Mesendoderm (in vitro differentiated cells): ENCODE measurements at regions not wholly inside any gene's neighbourhood (a gene's known extent, or its start where the extent isn't known, plus 50 kb on each side); places are given as distances from the start of the nearest gene placed in this dataset.

Source experiments
- DNase-seq: peaks from one replicate; pipeline ENCODE4 v3.0.0; 2013
- H2AK5ac ChIP-seq: 2 replicates; pipeline ENCODE4 v1.6.1; 2013; ENCODE audit warnings: low read length, inconsistent platforms
- H2BK120ac ChIP-seq: 2 replicates; pipeline ENCODE4 v1.6.1; 2013; ENCODE audit warnings: low read depth, mild to moderate bottlenecking, low read length, moderate library complexity, mixed read lengths
- H2BK15ac ChIP-seq: replicated peaks from 2 replicates; pipeline ENCODE4 v1.6.1; 2013; ENCODE audit warnings: low read depth, mild to moderate bottlenecking, moderate library complexity
- H2BK5ac ChIP-seq: 2 replicates; pipeline ENCODE4 v1.6.1; 2013; ENCODE audit warnings: low read length, inconsistent platforms
- H3K18ac ChIP-seq: 2 replicates; pipeline ENCODE4 v1.6.1; 2013; ENCODE audit warnings: mild to moderate bottlenecking, low read length, mixed read lengths
- H3K23ac ChIP-seq: one replicate; pipeline ENCODE4 v1.6.1; 2013; ENCODE audit warnings: low read length
- H3K27ac ChIP-seq: 2 replicates; pipeline ENCODE4 v1.5.1; 2013; ENCODE audit warnings: low read depth, mild to moderate bottlenecking, inconsistent platforms, low read length, moderate library complexity
- H3K27me3 ChIP-seq: 2 replicates; pipeline ENCODE4 v1.6.1; 2013; ENCODE audit warnings: low read length, control low read depth, mild to moderate bottlenecking, inconsistent platforms; ENCODE audit not compliant: insufficient read depth, poor library complexity
- H3K36me3 ChIP-seq: 2 replicates; pipeline ENCODE4 v1.6.1; 2013; ENCODE audit warnings: low read length, inconsistent platforms; ENCODE audit not compliant: control insufficient read depth, insufficient read depth
- H3K4ac ChIP-seq: one replicate; pipeline ENCODE4 v1.6.1; 2013; ENCODE audit warnings: low read depth, mild to moderate bottlenecking, low read length, moderate library complexity
- H3K4me1 ChIP-seq: 2 replicates; pipeline ENCODE4 v1.6.1; 2013; ENCODE audit warnings: low read depth, low read length, inconsistent platforms; ENCODE audit not compliant: control insufficient read depth
- H3K4me2 ChIP-seq: 2 replicates; pipeline ENCODE4 v1.6.1; 2013; ENCODE audit warnings: low read length
- H3K4me3 ChIP-seq: 2 replicates; pipeline ENCODE4 v1.5.1; 2013; ENCODE audit warnings: mild to moderate bottlenecking, low read length
- H3K56ac ChIP-seq: one replicate; pipeline ENCODE4 v1.6.1; 2013; ENCODE audit warnings: low read length
- H3K79me1 ChIP-seq: 2 replicates; pipeline ENCODE4 v1.6.1; 2013; ENCODE audit warnings: low read length, inconsistent platforms
- H3K79me2 ChIP-seq: 2 replicates; pipeline ENCODE4 v1.6.1; 2013; ENCODE audit warnings: mild to moderate bottlenecking, low read length; ENCODE audit not compliant: control insufficient read depth, insufficient read depth
- H3K9ac ChIP-seq: 2 replicates; pipeline ENCODE4 v1.6.1; 2013; ENCODE audit warnings: low read length, inconsistent platforms
- H4K5ac ChIP-seq: one replicate; pipeline ENCODE4 v1.6.1; 2013; ENCODE audit warnings: low read length
- H4K8ac ChIP-seq: one replicate; pipeline ENCODE4 v1.6.1; 2013; ENCODE audit warnings: low read depth, mild to moderate bottlenecking, control low read depth, low read length, moderate library complexity
- WGBS: extraction: QIAGEN DNeasy Blood & Tissue Kit; methylation state at CpG from one replicate; pipeline ENCODE4 v1.1.7; 2013; ENCODE audit warnings: low lambda C conversion rate, missing lambda C conversion rate; ENCODE audit not compliant: insufficient coverage; ENCODE audit errors: extremely low coverage; 5-methylcytosine and 5-hydroxymethylcytosine counted together

DNA sequence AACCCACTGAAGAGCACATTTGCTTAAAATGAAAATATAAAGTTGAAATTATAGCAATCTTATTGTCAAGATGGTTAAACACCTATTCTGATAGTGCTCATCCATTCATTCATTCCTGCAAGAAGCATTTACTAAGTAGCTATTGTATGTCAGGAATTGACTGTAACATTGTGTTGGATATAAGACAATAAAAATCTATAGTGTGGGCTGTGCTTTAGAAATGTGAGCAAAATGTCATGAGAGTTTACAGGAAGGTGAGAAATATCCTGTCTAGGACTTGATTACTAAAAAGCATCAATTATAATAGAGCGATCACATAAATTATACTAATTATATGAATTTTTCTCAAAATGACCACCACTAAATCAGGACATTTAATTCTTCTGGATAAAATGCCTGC lies 123.0 kb downstream of the HAO1 start:
- no peak overlapping the region for H3K23ac ChIP-seq
- H3K79me2 ChIP-seq, result no peaks in the 10 kb centered on the region
- no peaks in the 10 kb centered on the region for H3K36me3 ChIP-seq
- H3K4me2 ChIP-seq, result no peak overlapping the region
- H3K4me3 ChIP-seq, result no peak overlapping the region
- H2BK5ac ChIP-seq, result no peak overlapping the region
- H3K27ac ChIP-seq, result no peak overlapping the region
- no peaks in the 10 kb centered on the region for H3K4me1 ChIP-seq
- no peak overlapping the region for H3K4ac ChIP-seq
- H3K27me3 ChIP-seq, result no peaks in the 10 kb centered on the region
- no peak overlapping the region for H3K9ac ChIP-seq
- H2AK5ac ChIP-seq, result no peak overlapping the region
- H2BK15ac ChIP-seq, result no peak overlapping the region
- WGBS, result no CpG with 5 or more reads among the region's 1 CpG
- no peak overlapping the region for H3K56ac ChIP-seq
- no peak overlapping the region for H2BK120ac ChIP-seq
- H4K5ac ChIP-seq, result no peak overlapping the region
- H4K8ac ChIP-seq, result no peak overlapping the region
- no peak overlapping the region for H3K18ac ChIP-seq
- no peak for DNase-seq
- H3K79me1 ChIP-seq, result no peaks in the 10 kb centered on the region

DNA sequence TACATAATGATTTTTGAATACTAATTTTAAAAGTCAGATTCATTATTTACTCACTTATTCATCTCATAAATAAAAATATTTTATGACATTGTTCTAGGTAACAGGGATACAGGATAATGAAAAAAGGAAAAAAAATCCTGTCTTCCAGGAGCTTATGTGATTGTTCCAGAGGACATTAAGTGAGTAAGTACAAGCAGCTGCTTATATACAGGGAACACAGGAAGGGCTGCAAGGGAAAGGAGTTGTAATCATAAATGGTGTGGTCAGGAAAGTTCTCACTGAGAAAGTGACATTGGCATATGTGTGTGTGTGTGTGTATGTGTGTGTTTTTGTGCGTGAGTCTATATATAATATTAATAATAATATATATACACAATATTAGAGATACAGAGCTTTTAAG lies 121.8 kb downstream of the HAO1 start:
- no peak overlapping the region for H2BK5ac ChIP-seq
- no peak overlapping the region for H3K23ac ChIP-seq
- H2AK5ac ChIP-seq, result no peak overlapping the region
- no peak overlapping the region for H3K27ac ChIP-seq
- no peak overlapping the region for H4K5ac ChIP-seq
- no peaks in the 10 kb centered on the region for H3K4me1 ChIP-seq
- no peak overlapping the region for H3K18ac ChIP-seq
- no peak overlapping the region for H3K4me3 ChIP-seq
- H2BK120ac ChIP-seq, result no peak overlapping the region
- H3K79me2 ChIP-seq, result no peaks in the 10 kb centered on the region
- H3K79me1 ChIP-seq, result no peaks in the 10 kb centered on the region
- no peak overlapping the region for H3K9ac ChIP-seq
- H3K36me3 ChIP-seq, result no peaks in the 10 kb centered on the region
- no CpG with 5 or more reads among the region's 1 CpG for WGBS
- no peak for DNase-seq
- H4K8ac ChIP-seq, result no peak overlapping the region
- H3K56ac ChIP-seq, result no peak overlapping the region
- no peak overlapping the region for H3K4me2 ChIP-seq
- no peak overlapping the region for H2BK15ac ChIP-seq
- H3K27me3 ChIP-seq, result no peaks in the 10 kb centered on the region
- no peak overlapping the region for H3K4ac ChIP-seq

GRCh38 chr20:7820897-7821296 lies 119.4 kb downstream of the HAO1 start:
- no peaks in the 10 kb centered on the region for H3K79me2 ChIP-seq
- no peaks in the 10 kb centered on the region for H3K79me1 ChIP-seq
- H4K8ac ChIP-seq, result no peak overlapping the region
- H3K36me3 ChIP-seq, result no peaks in the 10 kb centered on the region
- no peak overlapping the region for H3K4me3 ChIP-seq
- H3K18ac ChIP-seq, result no peak overlapping the region
- H2BK120ac ChIP-seq, result no peak overlapping the region
- no peak overlapping the region for H2BK5ac ChIP-seq
- WGBS, result no CpG with 5 or more reads among the region's 4 CpGs
- H3K27me3 ChIP-seq, result no peaks in the 10 kb centered on the region
- no peak overlapping the region for H2AK5ac ChIP-seq
- H4K5ac ChIP-seq, result no peak overlapping the region
- H3K56ac ChIP-seq, result no peak overlapping the region
- H3K23ac ChIP-seq, result no peak overlapping the region
- H3K4me1 ChIP-seq, result no peaks in the 10 kb centered on the region
- H3K4me2 ChIP-seq, result no peak overlapping the region
- no peak overlapping the region for H2BK15ac ChIP-seq
- no peak overlapping the region for H3K27ac ChIP-seq
- no peak for DNase-seq
- H3K4ac ChIP-seq, result no peak overlapping the region
- H3K9ac ChIP-seq, result no peak overlapping the region

- Histone ChIP-seq H3K36me3 (no peaks in the 10 kb centered on the region), H3K9ac (no peak overlapping the region), H3K27ac (no peak overlapping the region), H3K56ac (no peak overlapping the region), H2BK120ac (no peak overlapping the region), H2BK5ac (no peak overlapping the region), H2BK15ac (no peak overlapping the region), H3K4ac (no peak overlapping the region), H3K79me1 (no peaks in the 10 kb centered on the region), H3K27me3 (no peaks in the 10 kb centered on the region), H3K4me1 (no peaks in the 10 kb centered on the region), H4K5ac (no peak overlapping the region), H3K23ac (no peak overlapping the region), H3K4me3 (no peak overlapping the region), H3K4me2 (no peak overlapping the region), H4K8ac (no peak overlapping the region), H3K79me2 (no peaks in the 10 kb centered on the region), H3K18ac (no peak overlapping the region), H2AK5ac (no peak overlapping the region)
- WGBS, result no CpG with 5 or more reads among the region's 2 CpGs
- no peak for DNase-seq
Observed at GRCh38 chr20:7822772-7823171, 117.5 kb downstream of the HAO1 start.

DNA sequence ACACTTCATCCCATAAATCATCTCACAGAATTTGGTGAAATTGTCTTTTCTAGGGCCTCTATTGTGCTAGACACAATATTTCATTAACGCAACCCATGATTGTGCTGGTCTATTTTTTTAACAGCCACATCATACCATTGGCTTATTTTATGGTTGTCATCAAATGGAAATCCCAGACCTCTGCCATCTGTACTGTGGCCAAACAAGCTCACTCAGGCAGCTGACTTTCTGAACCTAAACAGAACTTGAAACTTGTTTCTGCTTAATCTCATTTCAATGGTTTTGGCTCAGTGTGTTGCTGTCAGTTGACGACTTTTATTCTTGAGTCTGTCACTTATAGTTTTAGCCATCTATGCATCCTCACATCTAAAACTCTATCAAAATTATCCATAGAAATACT lies 111.8 kb downstream of the HAO1 start:
- Histone ChIP-seq H3K27ac (no peak overlapping the region), H3K79me1 (no peaks in the 10 kb centered on the region), H2BK5ac (no peak overlapping the region), H4K8ac (no peak overlapping the region), H3K9ac (no peak overlapping the region), H3K27me3 (no peaks in the 10 kb centered on the region), H2BK120ac (no peak overlapping the region), H3K36me3 (no peaks in the 10 kb centered on the region), H3K4me1 (no peaks in the 10 kb centered on the region), H2BK15ac (no peak overlapping the region), H3K18ac (no peak overlapping the region), H3K4me2 (no peak overlapping the region), H2AK5ac (no peak overlapping the region), H3K23ac (no peak overlapping the region), H3K4ac (no peak overlapping the region), H3K4me3 (no peak overlapping the region), H4K5ac (no peak overlapping the region), H3K56ac (no peak overlapping the region), H3K79me2 (no peaks in the 10 kb centered on the region)
- DNase-seq, result no peak
- no CpG with 5 or more reads among the region's 2 CpGs for WGBS

GRCh38 chr20:7829031-7829430 lies 111.2 kb downstream of the HAO1 start:
- WGBS, result no CpG with 5 or more reads among the region's 4 CpGs

More at GRCh38 chr20:7829031-7829430, 111.2 kb downstream of the HAO1 start:
- Histone ChIP-seq H3K27ac (no peak overlapping the region), H3K79me2 (no peaks in the 10 kb centered on the region), H4K5ac (no peak overlapping the region), H3K23ac (no peak overlapping the region), H2BK120ac (no peak overlapping the region), H3K18ac (no peak overlapping the region), H4K8ac (no peak overlapping the region), H3K4me3 (no peak overlapping the region), H2AK5ac (no peak overlapping the region), H3K9ac (no peak overlapping the region), H3K4me2 (no peak overlapping the region), H2BK15ac (no peak overlapping the region), H3K27me3 (no peaks in the 10 kb centered on the region), H2BK5ac (no peak overlapping the region), H3K36me3 (no peaks in the 10 kb centered on the region), H3K4ac (no peak overlapping the region), H3K4me1 (no peaks in the 10 kb centered on the region), H3K79me1 (no peaks in the 10 kb centered on the region), H3K56ac (no peak overlapping the region)
- DNase-seq, result no peak
